Stimulated activated CD8-positive, alpha-beta memory T cell treated with anti-CD3 and anti-CD28 coated beads, Interleukin-4, amount 100 ng/mL, for 24 hours (primary cell): ENCODE measurements at regions not wholly inside any gene's neighbourhood (a gene's known extent, or its start where the extent isn't known, plus 50 kb on each side); places are given as distances from the start of the nearest gene placed in this dataset.

ENCODE experiments used
- DNase-seq: peaks from one replicate; pipeline ENCODE4 v3.0.0-alpha.2; 2020; ENCODE audit warnings: low read depth

GRCh38 chr10:107614939-107615685 lies 450.6 kb upstream of the SORCS1 start:
- DNase-seq, result no peak

- DNase-seq, result no peak
These were observed 446.6 kb upstream of the SORCS1 start for GRCh38 chr10:107611115-107611514.

GRCh38 chr10:107589081-107589480 lies 424.6 kb upstream of the SORCS1 start:
- DNase-seq, result no peak

- DNase-seq, result no peak
These were observed 421.1 kb upstream of the SORCS1 start for GRCh38 chr10:107585630-107586029.

- DNase-seq, result no peak
These were observed 419.5 kb upstream of the SORCS1 start for GRCh38 chr10:107583974-107584373.

- DNase-seq, result no peak
These were observed 415.5 kb upstream of the SORCS1 start for GRCh38 chr10:107579970-107580369.

- DNase-seq, result no peak
These were observed 412.7 kb upstream of the SORCS1 start for GRCh38 chr10:107577221-107577620.

GRCh38 chr10:107576746-107577145 lies 412.2 kb upstream of the SORCS1 start:
- DNase-seq, result no peak

- no peak for DNase-seq
These were observed 400.5 kb upstream of the SORCS1 start for GRCh38 chr10:107565014-107565413.

GRCh38 chr10:107561136-107561650 lies 396.7 kb upstream of the SORCS1 start:
- no peak for DNase-seq

- no peak for DNase-seq
These were observed 393.4 kb upstream of the SORCS1 start for GRCh38 chr10:107557916-107558315.

GRCh38 chr10:107554333-107554732 lies 389.8 kb upstream of the SORCS1 start:
- no peak for DNase-seq

- no peak for DNase-seq
These were observed 389.0 kb upstream of the SORCS1 start for GRCh38 chr10:107553470-107553869.

- no peak for DNase-seq
These were observed 388.5 kb upstream of the SORCS1 start for GRCh38 chr10:107552963-107553362.

GRCh38 chr10:107548301-107548700 lies 383.8 kb upstream of the SORCS1 start:
- no peak for DNase-seq

- no peak for DNase-seq
These were observed 382.5 kb upstream of the SORCS1 start for GRCh38 chr10:107546986-107547385.

GRCh38 chr10:107546284-107546683 lies 381.8 kb upstream of the SORCS1 start:
- no peak for DNase-seq

GRCh38 chr10:107545717-107546116 lies 381.2 kb upstream of the SORCS1 start:
- DNase-seq, result no peak

GRCh38 chr10:107544706-107545520 lies 380.4 kb upstream of the SORCS1 start:
- no peak for DNase-seq

GRCh38 chr10:107542607-107543006 lies 378.1 kb upstream of the SORCS1 start:
- DNase-seq, result no peak

GRCh38 chr10:107542016-107542415 lies 377.5 kb upstream of the SORCS1 start:
- DNase-seq, result no peak

GRCh38 chr10:107540981-107541380 lies 376.5 kb upstream of the SORCS1 start:
- no peak for DNase-seq

- DNase-seq, result no peak
These were observed 364.8 kb upstream of the SORCS1 start for GRCh38 chr10:107529350-107529749.
